ENCODE measurements at regions not wholly inside any gene's neighbourhood (a gene's known extent, or its start where the extent isn't known, plus 50 kb on each side); places are given as distances from the start of the nearest gene placed in this dataset.

DNA sequence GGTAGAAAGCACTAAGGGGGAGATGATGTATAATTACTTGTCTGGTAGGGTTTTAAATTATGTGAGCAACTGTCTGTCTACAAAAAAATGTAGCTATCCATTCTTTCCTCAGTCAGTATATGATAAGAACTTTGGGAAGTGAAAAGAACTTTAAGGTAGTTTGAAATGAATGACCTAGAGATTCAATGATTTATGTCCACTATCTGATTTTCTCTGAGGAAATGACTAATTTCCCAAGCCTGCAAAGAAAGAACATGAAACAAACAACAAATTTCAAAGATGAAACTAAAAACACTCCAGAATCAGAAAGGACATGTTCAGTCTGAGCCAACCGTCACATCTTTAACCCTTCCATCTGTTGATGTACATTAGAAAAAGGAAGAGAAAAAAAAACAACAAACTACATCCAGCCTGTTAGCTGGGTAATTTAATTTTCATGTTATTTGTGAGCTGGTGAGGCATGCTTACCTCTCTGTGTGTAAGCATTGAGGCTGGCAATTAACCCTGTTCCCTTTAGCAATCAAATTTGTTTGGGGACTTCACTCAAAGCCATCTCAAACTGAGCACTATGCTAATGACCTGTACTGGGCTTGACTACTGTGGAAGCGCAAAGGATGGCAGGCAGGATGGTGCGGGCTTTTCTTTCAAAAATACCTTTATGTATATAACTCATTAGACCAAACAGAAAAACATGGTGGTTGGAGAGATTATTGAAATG is 220.1 kb downstream of the TUSC7 start:
- TF ChIP-seq CTCF (IDR thresholded peaks at IDR 0.05) (no peak), POLR2AphosphoS5 (IDR thresholded peaks at IDR 0.05) (no peak), POLR2A (IDR thresholded peaks at IDR 0.05) (no peak), EP300 (IDR thresholded peaks at IDR 0.05) (no peak)
